ENCODE measurements at regions not wholly inside any gene's neighbourhood (a gene's known extent, or its start where the extent isn't known, plus 50 kb on each side); places are given as distances from the start of the nearest gene placed in this dataset.

DNA sequence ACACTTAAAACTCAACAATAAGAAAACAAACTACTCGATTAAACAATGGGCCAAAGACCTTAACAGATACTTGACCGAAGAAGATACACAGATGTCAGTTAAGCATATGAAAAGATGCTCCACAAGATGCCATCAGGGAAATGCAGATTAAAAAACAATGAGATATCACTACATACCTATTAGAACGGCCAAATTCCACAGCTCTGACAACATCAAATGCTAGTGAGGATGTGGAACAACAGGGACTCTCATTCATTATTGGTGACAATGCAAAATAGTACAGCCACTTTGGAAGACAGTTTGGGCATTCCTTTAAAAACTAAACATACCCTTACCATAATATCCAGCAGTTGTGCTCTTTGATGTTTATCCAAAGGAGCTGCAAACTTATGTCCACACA lies 59.1 kb upstream of the UBE3A start:
- TF ChIP-seq, protein P1, sequence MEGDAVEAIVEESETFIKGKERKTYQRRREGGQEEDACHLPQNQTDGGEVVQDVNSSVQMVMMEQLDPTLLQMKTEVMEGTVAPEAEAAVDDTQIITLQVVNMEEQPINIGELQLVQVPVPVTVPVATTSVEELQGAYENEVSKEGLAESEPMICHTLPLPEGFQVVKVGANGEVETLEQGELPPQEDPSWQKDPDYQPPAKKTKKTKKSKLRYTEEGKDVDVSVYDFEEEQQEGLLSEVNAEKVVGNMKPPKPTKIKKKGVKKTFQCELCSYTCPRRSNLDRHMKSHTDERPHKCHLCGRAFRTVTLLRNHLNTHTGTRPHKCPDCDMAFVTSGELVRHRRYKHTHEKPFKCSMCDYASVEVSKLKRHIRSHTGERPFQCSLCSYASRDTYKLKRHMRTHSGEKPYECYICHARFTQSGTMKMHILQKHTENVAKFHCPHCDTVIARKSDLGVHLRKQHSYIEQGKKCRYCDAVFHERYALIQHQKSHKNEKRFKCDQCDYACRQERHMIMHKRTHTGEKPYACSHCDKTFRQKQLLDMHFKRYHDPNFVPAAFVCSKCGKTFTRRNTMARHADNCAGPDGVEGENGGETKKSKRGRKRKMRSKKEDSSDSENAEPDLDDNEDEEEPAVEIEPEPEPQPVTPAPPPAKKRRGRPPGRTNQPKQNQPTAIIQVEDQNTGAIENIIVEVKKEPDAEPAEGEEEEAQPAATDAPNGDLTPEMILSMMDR (IDR thresholded peaks at IDR 0.05) = no peak
- TF ChIP-seq EP300 (IDR thresholded peaks at IDR 0.05; ENCODE audit: low read depth) = no peak

Data from transverse colon (tissue), 3 donors.